Osteocyte (in vitro differentiated cells): ENCODE measurements at regions not wholly inside any gene's neighbourhood (a gene's known extent, or its start where the extent isn't known, plus 50 kb on each side); places are given as distances from the start of the nearest gene placed in this dataset.
A peak's percentile ranks its signal among the peaks of the same experiment; 100 is the strongest.
"Not testable (repeated sequence)": the region's sequence is repeated elsewhere in the genome, so short reads cannot be mapped to it uniquely, and the experiment has no call there.

Experiments used
- DNase-seq: peaks from one replicate; pipeline ENCODE4 v3.0.0; 2021; ENCODE audit warnings: mixed read lengths; ENCODE audit not compliant: unreplicated experiment; ENCODE audit errors: extremely low spot score
- H3K27ac Mint-ChIP-seq: one replicate; pipeline ENCODE4 v1.8.0; 2021; ENCODE audit warnings: mild to moderate bottlenecking, mixed read lengths; ENCODE audit not compliant: unreplicated experiment
- H3K27me3 Mint-ChIP-seq: one replicate; pipeline ENCODE4 v1.8.0; 2021; ENCODE audit warnings: mixed read lengths; ENCODE audit not compliant: unreplicated experiment
- H3K36me3 Mint-ChIP-seq: one replicate; pipeline ENCODE4 v1.8.0; 2021; ENCODE audit warnings: mixed read lengths; ENCODE audit not compliant: unreplicated experiment
- H3K4me1 Mint-ChIP-seq: one replicate; pipeline ENCODE4 v1.8.0; 2021; ENCODE audit warnings: mixed read lengths; ENCODE audit not compliant: unreplicated experiment
- H3K4me3 Mint-ChIP-seq: one replicate; pipeline ENCODE4 v1.8.0; 2021; ENCODE audit warnings: mild to moderate bottlenecking, moderate library complexity, mixed read lengths; ENCODE audit not compliant: unreplicated experiment
- H3K9me3 Mint-ChIP-seq: one replicate; pipeline ENCODE4 v1.8.0; 2021; ENCODE audit warnings: mixed read lengths; ENCODE audit not compliant: unreplicated experiment
- TF ChIP-seq, protein P1 (sequence below): fragments of 200-600 bp; sonication (generic); IDR thresholded peaks from 2 replicates; pipeline ENCODE4 v1.5.0; 2021; ENCODE audit warnings: antibody characterized with exemption, mild to moderate bottlenecking, moderate library complexity

GRCh38 chr13:81907787-81908372 lies 1567.0 kb upstream of the SPRY2 start:
- Mint-ChIP-seq H3K27me3 (peaks cover 7% of the 10 kb centered on the region), H3K27ac (no peak overlapping the region), H3K4me3 (no peak overlapping the region), H3K36me3 (no peaks in the 10 kb centered on the region), H3K4me1 (no peaks in the 10 kb centered on the region), H3K9me3 (no peaks in the 10 kb centered on the region)
- no peak for DNase-seq
- TF ChIP-seq, protein P1, sequence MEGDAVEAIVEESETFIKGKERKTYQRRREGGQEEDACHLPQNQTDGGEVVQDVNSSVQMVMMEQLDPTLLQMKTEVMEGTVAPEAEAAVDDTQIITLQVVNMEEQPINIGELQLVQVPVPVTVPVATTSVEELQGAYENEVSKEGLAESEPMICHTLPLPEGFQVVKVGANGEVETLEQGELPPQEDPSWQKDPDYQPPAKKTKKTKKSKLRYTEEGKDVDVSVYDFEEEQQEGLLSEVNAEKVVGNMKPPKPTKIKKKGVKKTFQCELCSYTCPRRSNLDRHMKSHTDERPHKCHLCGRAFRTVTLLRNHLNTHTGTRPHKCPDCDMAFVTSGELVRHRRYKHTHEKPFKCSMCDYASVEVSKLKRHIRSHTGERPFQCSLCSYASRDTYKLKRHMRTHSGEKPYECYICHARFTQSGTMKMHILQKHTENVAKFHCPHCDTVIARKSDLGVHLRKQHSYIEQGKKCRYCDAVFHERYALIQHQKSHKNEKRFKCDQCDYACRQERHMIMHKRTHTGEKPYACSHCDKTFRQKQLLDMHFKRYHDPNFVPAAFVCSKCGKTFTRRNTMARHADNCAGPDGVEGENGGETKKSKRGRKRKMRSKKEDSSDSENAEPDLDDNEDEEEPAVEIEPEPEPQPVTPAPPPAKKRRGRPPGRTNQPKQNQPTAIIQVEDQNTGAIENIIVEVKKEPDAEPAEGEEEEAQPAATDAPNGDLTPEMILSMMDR = no peak

- TF ChIP-seq, protein P1 = no peak
- Mint-ChIP-seq H3K4me1 (no peaks in the 10 kb centered on the region), H3K27ac (no peak overlapping the region), H3K27me3 (no peaks in the 10 kb centered on the region), H3K9me3 (peaks cover 27% of the 10 kb centered on the region), H3K36me3 (no peaks in the 10 kb centered on the region), H3K4me3 (no peak overlapping the region)
- no peak for DNase-seq
Measured at GRCh38 chr13:81888855-81889254, 1547.9 kb upstream of the SPRY2 start.

DNA sequence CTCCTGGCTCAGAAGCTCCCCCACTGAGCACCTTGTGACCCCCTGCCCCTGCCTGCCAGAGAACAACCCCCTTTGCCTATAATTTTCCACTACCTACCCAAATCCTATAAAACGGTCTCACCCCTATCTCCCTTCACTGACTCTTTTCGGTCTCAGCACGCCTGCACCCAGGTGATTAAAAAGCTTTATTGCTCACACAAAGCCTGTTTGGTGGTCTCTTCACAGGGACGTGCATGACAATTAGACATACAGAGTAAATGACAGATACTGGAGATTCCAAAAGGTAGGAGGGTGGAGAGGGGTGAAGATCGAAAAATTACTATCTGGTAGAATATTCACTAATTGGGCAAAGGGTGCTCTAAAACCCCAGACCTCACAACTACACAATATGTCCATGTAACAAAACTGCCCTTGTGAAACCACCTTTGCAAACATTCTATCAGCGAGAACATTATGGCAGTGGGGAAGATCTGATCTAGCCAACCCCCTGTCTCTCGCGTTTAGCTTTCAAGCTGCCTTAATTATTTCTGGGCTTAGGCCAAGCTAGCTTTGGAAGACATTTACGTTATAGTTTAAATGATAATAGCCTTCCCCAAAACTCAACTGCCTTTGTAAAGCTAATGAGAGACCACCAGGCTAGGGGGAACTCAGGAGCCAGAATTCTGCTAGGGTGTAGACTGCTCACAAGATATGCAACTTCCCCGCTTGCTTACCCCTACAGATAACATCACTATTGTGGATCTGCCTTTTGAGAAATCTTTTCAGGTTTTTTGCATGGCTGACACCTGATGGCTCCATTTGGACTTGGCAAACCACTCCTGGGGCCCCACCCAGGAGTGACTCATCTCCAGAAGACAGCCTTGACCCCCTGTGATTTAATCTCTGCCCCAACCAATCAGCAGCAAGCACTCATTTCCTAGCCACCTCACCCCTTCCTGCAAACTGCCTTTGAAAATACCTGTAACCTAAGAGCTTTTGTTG lies 1534.0 kb upstream of the SPRY2 start:
- TF ChIP-seq, protein P1 = no peak
- no peak overlapping the region for H3K27ac Mint-ChIP-seq
- no peaks in the 10 kb centered on the region for H3K27me3 Mint-ChIP-seq
- H3K36me3 Mint-ChIP-seq = no peaks in the 10 kb centered on the region
- peaks cover 7% of the 10 kb centered on the region for H3K9me3 Mint-ChIP-seq
- DNase-seq = no peak
- H3K4me1 Mint-ChIP-seq = no peaks in the 10 kb centered on the region
- H3K4me3 Mint-ChIP-seq = no peak overlapping the region

GRCh38 chr13:81874253-81874652 lies 1533.3 kb upstream of the SPRY2 start:
- Mint-ChIP-seq H3K36me3 (no peaks in the 10 kb centered on the region), H3K9me3 (peaks cover 14% of the 10 kb centered on the region), H3K27ac (no peak overlapping the region), H3K4me3 (no peak overlapping the region), H3K27me3 (no peaks in the 10 kb centered on the region), H3K4me1 (no peaks in the 10 kb centered on the region)
- TF ChIP-seq, protein P1 = no peak
- no peak for DNase-seq

- Mint-ChIP-seq H3K27ac (no peak overlapping the region), H3K4me3 (no peak overlapping the region), H3K9me3 (peaks cover 28% of the 10 kb centered on the region), H3K27me3 (no peaks in the 10 kb centered on the region), H3K36me3 (no peaks in the 10 kb centered on the region), H3K4me1 (no peaks in the 10 kb centered on the region)
- TF ChIP-seq, protein P1 = peak; percentile 38
- DNase-seq = no peak
Measured at GRCh38 chr13:81872581-81872980, 1531.7 kb upstream of the SPRY2 start.

DNA sequence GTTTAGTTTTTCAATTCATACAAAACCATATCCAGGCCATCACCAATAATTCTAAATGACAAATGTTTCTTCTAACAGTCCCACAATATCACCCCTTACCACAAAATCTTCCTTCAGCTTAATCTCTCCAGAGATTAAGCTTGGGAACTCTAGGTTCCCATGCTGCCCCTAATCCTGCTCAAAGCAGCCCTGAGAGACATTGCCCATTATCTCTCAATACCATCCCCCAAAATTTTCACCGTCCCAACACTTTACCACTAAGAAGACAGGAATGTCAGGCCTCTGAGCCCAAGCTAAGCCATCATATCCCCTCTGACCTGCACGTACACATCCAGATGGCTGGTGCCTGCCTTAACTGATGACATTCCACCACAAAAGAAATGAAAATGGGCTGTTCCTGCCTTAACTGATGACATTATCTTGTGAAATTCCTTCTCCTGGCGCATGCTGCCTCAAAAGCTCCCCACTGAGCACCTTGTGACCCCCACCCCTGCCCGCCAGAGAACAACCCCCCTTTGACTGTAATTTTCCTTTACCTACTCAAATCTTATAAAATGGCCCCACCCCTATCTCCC lies 1530.9 kb upstream of the SPRY2 start:
- H3K9me3 Mint-ChIP-seq = peaks cover 35% of the 10 kb centered on the region
- H3K27me3 Mint-ChIP-seq, H3K27ac Mint-ChIP-seq, H3K4me1 Mint-ChIP-seq, H3K36me3 Mint-ChIP-seq, DNase-seq, H3K4me3 Mint-ChIP-seq: not testable (repeated sequence)
